BE2C (cell line): ENCODE measurements at regions not wholly inside any gene's neighbourhood (a gene's known extent, or its start where the extent isn't known, plus 50 kb on each side); places are given as distances from the start of the nearest gene placed in this dataset.

ENCODE experiments used
- DNase-seq: peaks from one replicate; pipeline ENCODE4 v3.0.0-alpha.2; 2020
- H3K27me3 ChIP-seq: fragments of 250-450 bp; sonication (Bioruptor Pico); 2 replicates; pipeline ENCODE4 v1.5.1; 2020; ENCODE audit warnings: mild to moderate bottlenecking
- H3K36me3 ChIP-seq: fragments of 250-450 bp; sonication (Bioruptor Pico); 2 replicates; pipeline ENCODE4 v1.5.1; 2020; ENCODE audit warnings: mild to moderate bottlenecking
- H3K4me1 ChIP-seq: fragments of 250-450 bp; sonication (Bioruptor Pico); 2 replicates; pipeline ENCODE4 v1.5.1; 2020
- H3K4me3 ChIP-seq: 2 replicates; pipeline ENCODE4 v1.5.1; 2011; ENCODE audit warnings: low read depth, low read length
- H3K9me3 ChIP-seq: fragments of 250-450 bp; sonication (Bioruptor Pico); 2 replicates; pipeline ENCODE4 v1.5.1; 2020
- TF ChIP-seq, protein P1 (sequence below): IDR thresholded peaks from 2 replicates; pipeline ENCODE4 v1.5.1; 2012; ENCODE audit warnings: mild to moderate bottlenecking, low read depth, low read length

DNA sequence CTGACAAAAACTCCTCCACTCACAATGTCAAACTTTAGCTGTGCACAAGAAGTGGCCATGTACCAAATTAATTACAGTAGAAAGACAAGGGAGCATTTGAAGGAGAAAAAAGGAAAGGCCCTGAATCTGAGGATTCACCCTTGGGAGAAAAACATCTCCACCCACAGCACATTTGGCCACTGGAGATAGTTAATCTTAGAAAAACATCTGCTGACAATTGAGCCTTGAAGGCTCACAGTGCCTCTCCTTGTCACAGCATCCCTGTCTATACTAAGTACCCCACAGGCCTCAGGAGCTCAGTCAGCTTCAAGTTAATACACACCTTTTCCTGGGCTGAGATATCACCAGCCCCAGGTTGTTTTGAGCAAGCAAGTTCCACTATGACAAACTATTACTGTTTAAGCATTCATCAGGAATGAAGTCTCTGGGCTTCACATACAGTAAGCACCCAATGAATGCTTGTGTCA lies 78.1 kb upstream of the SETMAR start:
- Histone ChIP-seq H3K4me1 (no peaks in the 10 kb centered on the region), H3K9me3 (no peaks in the 10 kb centered on the region), H3K36me3 (no peaks in the 10 kb centered on the region), H3K4me3 (no peak overlapping the region), H3K27me3 (no peaks in the 10 kb centered on the region)
- DNase-seq, result no peak
- TF ChIP-seq, protein P1, sequence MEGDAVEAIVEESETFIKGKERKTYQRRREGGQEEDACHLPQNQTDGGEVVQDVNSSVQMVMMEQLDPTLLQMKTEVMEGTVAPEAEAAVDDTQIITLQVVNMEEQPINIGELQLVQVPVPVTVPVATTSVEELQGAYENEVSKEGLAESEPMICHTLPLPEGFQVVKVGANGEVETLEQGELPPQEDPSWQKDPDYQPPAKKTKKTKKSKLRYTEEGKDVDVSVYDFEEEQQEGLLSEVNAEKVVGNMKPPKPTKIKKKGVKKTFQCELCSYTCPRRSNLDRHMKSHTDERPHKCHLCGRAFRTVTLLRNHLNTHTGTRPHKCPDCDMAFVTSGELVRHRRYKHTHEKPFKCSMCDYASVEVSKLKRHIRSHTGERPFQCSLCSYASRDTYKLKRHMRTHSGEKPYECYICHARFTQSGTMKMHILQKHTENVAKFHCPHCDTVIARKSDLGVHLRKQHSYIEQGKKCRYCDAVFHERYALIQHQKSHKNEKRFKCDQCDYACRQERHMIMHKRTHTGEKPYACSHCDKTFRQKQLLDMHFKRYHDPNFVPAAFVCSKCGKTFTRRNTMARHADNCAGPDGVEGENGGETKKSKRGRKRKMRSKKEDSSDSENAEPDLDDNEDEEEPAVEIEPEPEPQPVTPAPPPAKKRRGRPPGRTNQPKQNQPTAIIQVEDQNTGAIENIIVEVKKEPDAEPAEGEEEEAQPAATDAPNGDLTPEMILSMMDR, result no peak

DNA sequence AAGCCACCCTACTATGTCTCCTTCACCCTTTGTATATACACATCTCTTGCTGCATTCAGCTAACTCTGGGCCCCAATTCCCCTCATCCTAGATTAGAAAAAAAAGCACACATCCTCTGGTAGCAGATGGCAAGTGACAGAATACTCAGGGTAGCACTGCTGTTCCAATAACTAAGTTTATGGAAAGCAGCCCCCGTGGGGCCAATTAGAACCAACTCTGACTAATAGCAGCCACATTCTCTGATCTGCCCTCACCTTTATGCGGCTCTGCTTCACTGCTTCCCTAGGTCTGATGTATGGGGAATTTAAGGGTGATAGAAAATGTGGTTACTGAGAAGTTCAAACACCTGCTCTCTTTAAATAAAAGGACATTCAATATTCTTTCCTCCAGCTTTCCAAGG lies 74.9 kb upstream of the SETMAR start:
- TF ChIP-seq, protein P1, result no peak
- DNase-seq, result no peak
- H3K27me3 ChIP-seq, result no peaks in the 10 kb centered on the region
- no peak overlapping the region for H3K4me3 ChIP-seq
- no peaks in the 10 kb centered on the region for H3K36me3 ChIP-seq
- no peaks in the 10 kb centered on the region for H3K4me1 ChIP-seq
- no peaks in the 10 kb centered on the region for H3K9me3 ChIP-seq

DNA sequence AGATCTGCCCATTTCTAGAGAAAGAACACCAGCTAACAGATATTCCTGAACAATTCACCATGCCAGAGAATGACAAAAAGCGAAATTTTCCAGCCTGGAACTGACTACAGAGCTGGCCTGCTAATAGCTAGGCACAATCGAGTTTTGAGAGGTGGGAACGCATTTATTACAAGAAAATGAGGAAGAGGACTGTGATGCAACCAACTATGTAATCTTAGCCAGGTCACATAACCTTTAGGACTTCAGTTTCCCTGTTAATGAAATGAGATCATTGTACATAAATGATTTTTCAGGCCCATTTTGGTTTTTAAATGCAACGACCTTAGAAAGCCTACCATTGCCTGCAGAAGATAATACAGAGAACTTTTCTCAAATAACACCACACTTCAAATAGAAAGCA lies 72.1 kb upstream of the SETMAR start:
- TF ChIP-seq, protein P1, result no peak
- Histone ChIP-seq H3K27me3 (no peaks in the 10 kb centered on the region), H3K36me3 (no peaks in the 10 kb centered on the region), H3K4me3 (no peak overlapping the region), H3K4me1 (no peaks in the 10 kb centered on the region), H3K9me3 (no peaks in the 10 kb centered on the region)
- DNase-seq, result no peak

DNA sequence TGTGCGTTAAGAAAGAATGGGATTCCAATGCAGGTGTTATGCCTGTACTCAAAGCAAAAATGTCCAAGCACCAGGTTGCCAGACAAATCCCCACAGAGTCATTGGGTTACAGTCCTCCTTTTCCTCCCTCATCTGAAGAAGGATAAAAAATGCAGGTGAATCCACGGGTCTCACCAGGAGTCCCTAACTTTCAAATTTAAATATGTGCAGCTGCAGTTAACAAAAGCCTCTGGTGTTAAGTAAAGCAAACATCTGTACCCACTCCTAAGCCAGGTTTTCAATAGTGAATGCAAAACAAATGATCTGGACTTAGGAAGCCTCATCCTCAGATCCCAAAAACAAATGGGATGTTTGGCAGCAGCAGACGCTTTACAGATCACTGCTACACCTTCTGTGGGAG lies 70.4 kb upstream of the SETMAR start:
- no peaks in the 10 kb centered on the region for H3K27me3 ChIP-seq
- no peak for DNase-seq
- TF ChIP-seq, protein P1, result no peak

DNA sequence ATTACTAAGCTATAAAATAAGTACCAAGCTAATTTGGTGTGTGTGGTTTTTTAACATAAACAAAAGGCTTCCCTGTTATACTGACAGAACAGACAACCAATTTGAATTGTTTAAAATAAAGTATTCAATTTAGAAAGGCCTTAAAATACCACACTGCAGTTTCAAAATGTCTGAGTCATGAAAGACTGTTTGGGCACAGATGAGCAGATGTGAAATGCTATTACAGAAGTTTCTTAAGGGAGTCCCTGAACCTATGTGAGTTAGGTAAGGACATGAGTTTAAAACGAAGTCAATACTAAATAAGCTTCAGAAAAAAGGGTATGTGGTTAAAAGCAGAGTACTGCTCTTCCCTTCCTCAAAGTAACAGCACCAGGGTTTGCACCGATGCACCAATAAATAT lies 69.7 kb upstream of the SETMAR start:
- Histone ChIP-seq H3K27me3 (no peaks in the 10 kb centered on the region), H3K4me3 (no peak overlapping the region), H3K36me3 (no peaks in the 10 kb centered on the region), H3K4me1 (no peaks in the 10 kb centered on the region), H3K9me3 (no peaks in the 10 kb centered on the region)
- no peak for DNase-seq
- TF ChIP-seq, protein P1, result no peak

More for the DNA sequence above, 70.4 kb upstream of the SETMAR start:
- H3K4me3 ChIP-seq, result no peak overlapping the region
- no peaks in the 10 kb centered on the region for H3K4me1 ChIP-seq
- H3K9me3 ChIP-seq, result no peaks in the 10 kb centered on the region
- H3K36me3 ChIP-seq, result no peaks in the 10 kb centered on the region

DNA sequence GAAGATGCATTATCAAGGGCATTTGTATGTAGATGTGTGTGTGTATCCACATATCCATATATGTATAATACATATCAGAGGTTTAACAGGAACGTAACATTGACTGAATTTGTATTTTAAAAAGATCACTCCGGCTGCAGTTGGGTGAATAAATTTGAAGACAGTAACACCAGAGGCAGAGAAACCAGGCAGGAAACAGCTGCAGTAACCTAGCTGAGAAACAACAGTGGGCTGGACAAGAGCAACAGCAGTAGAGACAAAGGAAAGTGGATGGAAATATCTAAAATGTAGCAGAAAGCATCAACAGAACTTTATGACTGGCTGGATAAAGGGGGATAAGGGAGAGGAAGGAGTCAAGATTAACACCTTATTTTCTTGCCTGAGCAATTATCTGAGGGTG lies 68.3 kb upstream of the SETMAR start:
- Histone ChIP-seq H3K27me3 (no peaks in the 10 kb centered on the region), H3K9me3 (no peaks in the 10 kb centered on the region), H3K4me3 (no peak overlapping the region), H3K36me3 (no peaks in the 10 kb centered on the region), H3K4me1 (no peaks in the 10 kb centered on the region)
- TF ChIP-seq, protein P1, result no peak
- DNase-seq, result no peak
